NCI-H2029 treated with DMSO at 0.1 percent for 48 hours (cell line): ENCODE measurements at regions not wholly inside any gene's neighbourhood (a gene's known extent, or its start where the extent isn't known, plus 50 kb on each side); places are given as distances from the start of the nearest gene placed in this dataset.
A peak's percentile ranks its signal among the peaks of the same experiment; 100 is the strongest.
"Not testable (repeated sequence)": the region's sequence is repeated elsewhere in the genome, so short reads cannot be mapped to it uniquely, and the experiment has no call there.

Experiments used
- DNase-seq: peaks from one replicate; lab custom pipeline; 2025; lab: John Stamatoyannopoulos, UW

GRCh38 chr4:138616775-138617174 lies 374.6 kb upstream of the SLC7A11 start:
- no peak for DNase-seq

DNA sequence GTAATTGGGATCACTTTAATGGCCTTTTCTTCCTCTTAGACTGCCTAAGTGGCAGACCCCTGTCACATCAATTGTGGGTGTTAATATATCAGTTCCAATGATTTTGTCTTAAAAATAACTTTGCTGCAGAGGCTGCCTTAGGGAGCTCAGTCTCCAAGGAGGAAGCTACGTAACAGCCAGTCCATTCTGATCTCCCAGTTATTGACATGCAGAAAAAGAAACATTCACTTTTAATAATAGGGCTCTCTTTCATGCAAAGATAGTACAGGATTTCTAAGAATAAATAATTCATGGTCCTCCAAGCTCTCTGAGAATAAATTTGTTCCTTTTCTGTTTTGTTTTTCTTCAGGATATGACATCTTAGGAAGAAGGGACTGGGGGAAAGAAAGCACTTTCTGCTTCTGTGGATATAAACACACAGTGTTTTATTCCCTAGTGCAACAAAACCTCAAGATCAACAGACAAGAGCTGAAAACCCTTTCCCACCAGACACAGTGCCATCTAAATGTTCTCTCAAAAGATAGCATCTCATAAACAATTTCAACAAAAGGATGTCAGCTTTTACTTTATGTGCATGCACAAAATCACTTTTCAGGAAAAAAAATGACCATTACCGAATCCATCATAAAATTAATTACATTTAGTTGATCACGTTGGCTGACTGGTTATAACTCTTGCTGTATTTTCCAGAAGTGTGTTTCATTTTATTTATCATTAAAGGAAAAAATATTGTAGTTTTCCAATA lies 372.4 kb upstream of the SLC7A11 start:
- no peak for DNase-seq

GRCh38 chr4:138612428-138612827 lies 370.3 kb upstream of the SLC7A11 start:
- no peak for DNase-seq

- no peak for DNase-seq
These were observed 369.6 kb upstream of the SLC7A11 start for GRCh38 chr4:138611721-138612120.

DNA sequence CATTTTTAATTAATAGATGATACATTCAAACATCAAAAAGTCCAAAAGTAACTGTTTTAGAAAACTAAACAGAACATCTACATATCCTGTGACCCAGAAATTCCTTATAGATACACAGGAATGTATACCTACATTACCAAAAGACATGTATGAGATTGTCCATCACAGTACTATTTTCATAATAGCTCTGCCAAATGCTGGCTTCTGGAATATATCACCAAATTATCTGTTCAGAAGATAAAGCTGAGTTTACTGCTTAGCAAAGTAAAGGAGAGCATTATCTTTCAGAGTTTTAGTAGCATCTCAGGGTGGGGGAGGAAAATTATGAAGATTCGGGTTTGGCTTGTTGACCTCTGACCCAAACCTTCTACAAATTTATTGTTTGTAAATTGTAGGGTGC lies 368.9 kb upstream of the SLC7A11 start:
- no peak for DNase-seq

- no peak for DNase-seq
These were observed 367.8 kb upstream of the SLC7A11 start for GRCh38 chr4:138609943-138610350.

DNA sequence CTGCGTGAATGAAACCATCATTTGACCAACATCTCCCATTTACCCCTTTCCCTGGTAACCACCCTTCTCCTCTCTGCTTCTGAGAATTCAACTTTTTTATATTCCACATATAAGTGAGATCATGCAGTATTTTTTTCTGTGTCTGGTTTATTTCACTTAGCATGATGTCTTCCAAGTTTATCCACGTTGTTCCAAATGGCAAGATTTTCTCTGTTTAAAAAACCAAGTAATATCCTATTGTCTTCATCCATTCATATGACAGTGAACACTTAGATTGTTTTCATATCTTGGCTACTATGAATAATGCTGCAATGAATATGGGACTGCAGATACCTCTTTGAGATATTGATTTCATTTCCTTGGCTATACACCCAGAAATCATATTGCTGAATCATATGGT lies 362.4 kb upstream of the SLC7A11 start:
- DNase-seq, result no peak

DNA sequence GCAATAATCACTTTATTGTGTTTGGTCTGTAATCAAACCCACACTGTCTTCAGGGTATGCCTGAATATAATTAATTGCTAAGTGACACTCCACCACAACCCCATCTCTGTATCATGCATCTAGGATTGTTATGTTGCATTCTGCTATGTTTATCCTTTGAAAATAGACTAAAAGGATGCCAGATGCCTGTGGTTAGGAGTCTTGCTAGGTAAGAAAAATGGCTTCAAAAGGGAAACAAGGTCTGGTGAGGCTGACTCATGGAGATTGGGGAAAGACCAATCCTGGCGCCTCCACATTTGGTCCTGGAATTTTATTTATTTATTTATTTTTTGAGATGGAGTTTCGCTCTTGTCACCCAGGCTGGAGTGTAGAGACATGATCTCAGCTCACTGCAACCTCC lies 360.5 kb upstream of the SLC7A11 start:
- DNase-seq, result no peak

DNA sequence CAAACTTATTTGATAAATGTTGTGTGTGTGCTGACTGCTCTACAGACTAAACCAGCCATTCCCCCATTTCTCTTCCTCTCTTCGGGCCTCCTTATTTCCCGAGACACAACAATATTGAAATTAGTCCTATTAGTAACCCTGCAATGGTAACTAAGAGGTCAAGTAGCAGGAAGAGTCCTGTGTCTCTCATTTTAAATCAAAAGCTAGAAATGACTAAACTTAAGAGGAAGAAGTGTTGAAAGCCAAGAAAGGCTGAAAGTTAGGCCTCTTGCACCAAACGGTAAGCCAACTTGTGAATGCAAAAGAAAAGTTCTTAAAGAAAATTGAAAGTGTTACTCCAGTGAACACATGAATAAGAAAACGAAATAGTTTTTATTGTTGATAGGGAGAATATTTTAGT lies 357.8 kb upstream of the SLC7A11 start:
- DNase-seq, result no peak

- DNase-seq, result no peak
These were observed 356.1 kb upstream of the SLC7A11 start for GRCh38 chr4:138598226-138598625.

DNA sequence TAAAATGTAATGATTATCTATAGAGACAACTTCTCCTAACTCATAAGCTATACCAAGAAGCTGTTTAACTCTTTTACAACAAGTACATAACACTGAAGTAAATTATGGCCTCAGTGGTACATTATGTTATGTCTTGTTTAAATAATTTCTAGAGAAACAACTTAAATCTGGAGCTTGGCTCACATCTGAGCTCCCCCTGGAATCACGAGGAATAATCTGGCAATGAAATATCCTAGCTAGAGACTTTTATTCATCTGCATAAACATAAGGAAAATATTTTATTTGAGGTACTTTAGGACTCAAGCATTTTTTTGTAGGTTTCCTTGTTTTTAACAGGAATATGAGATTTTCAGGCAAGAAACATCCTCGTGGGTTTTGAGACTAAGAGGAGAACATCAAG lies 354.7 kb upstream of the SLC7A11 start:
- no peak for DNase-seq

DNA sequence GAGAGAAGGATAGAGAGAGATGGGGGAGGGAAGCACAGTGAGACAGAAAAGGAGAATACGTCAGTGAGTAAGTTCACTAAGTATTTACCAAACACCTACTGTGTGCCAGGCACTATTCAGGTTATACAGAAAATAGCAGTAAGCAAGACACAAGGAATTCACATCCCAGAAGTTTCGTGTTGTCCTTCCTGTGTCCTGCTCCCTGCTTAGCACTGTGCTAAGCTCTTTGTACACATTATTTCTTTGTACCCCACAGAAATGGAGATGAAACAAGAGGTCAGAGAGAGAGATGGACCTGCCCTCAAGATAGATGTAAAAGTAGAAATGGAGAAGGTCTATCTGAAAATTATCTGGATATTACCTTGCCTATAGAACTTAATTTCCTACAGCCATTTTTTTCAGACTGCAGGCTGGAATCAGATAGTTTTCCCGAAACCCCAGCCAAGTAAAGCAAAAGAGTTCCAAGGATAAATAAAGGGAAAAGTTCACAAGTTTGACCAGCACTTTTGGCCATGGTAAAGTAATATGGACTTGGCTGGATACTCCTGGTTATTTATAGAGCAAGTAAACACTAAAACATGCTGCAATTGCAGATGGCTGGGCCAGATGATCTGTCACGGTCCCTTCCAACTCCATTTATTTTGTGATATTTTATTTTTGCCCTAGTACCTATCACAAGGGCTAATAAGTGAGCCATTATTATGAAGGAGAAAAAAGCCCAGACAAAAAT lies 353.7 kb upstream of the SLC7A11 start:
- no peak for DNase-seq

DNA sequence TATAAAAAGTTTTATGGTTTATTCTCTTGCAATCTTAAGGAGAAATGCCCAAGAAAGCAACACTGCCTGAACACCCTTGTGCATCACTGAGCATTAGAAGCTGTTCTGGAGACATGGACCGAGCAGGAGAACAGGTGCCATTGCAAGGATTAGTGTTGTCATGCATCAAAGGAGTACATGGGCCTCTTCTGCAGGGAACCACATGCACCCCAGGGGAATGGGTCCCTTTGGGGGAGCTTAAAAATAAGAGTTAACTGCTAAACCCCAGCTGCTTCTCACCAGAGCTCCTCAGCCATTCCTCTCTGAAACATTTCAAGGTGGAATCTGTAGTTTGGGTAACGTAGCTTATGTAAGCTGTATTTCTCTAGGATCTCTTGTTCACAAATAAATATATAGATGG lies 353.0 kb upstream of the SLC7A11 start:
- DNase-seq, result no peak

DNA sequence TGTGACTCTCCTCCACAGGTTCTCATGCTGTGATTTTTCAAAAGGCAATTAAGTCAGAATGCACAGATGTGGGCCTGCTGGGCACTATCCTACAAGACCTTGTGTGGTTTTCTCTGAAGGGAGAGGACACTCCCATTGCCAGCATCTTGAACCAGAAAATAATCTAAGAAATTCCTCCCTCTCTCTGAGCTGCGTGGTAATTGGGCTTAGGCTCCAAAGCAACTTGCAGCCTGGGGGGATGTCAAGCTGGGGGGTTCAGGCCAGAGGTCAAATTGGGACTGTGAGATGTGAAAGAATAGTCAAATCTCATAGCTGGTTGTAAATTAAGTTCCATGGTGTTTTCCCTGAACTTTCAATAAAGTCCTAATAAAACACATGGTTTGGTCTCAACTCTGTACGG lies 350.6 kb upstream of the SLC7A11 start:
- no peak for DNase-seq

GRCh38 chr4:138591808-138592207 lies 349.7 kb upstream of the SLC7A11 start:
- DNase-seq, result no peak

- DNase-seq, result no peak
These were observed 346.4 kb upstream of the SLC7A11 start for GRCh38 chr4:138588501-138588900.

DNA sequence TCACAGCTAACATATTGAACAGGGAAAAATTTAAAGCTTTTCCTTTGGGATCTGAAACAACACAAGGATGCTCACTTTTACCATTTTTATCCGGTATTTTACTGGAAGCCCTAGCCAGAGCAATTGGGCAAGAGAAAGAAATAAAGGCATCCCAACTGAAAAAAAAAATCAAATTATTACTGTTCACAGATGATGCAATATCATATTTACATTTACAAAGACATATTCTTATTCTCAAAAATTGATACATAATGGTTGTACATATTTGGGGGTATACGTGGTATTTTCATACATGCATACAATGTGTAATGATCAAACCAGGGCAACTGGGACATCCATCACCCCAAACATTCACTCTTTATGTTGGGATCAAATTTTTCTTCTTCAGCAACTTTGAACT lies 337.0 kb upstream of the SLC7A11 start:
- no peak for DNase-seq

DNA sequence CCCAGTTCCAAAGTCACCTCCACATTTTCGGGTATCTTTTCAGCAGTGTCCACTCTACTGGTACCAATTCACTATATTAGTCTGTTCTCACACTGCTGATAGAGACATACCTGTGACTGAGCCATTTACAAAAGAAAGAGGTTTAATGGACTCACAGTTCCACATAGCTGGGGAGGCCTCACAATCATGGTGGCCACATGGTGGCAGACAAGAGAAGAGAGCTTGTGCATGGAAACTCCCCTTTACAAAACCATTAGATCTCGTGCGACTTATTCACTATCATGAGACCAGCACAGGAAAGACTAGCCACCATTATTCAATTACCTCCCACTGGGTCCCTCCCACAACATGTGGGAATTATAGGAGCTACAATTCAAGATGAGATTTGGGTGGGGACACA lies 335.7 kb upstream of the SLC7A11 start:
- not testable (repeated sequence) for DNase-seq

DNA sequence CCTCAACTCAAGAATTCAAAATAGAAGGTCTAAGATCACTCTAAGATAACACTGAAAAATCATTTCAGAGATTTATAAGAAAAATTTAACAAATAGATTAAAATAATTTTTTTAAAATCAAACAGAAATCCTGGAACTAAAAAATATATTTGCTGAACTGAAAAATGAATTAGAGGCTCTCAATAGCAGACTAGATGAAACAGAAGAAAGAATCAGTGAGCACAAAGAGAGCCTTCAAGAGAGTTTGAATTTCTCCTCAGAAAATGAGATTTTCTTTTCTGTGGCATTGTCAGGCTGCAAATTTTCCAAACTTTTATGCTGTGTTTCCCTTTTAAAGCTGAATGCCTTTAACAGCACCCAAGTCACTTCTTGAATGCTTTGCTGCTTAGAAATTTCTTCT lies 335.0 kb upstream of the SLC7A11 start:
- DNase-seq, result no peak

DNA sequence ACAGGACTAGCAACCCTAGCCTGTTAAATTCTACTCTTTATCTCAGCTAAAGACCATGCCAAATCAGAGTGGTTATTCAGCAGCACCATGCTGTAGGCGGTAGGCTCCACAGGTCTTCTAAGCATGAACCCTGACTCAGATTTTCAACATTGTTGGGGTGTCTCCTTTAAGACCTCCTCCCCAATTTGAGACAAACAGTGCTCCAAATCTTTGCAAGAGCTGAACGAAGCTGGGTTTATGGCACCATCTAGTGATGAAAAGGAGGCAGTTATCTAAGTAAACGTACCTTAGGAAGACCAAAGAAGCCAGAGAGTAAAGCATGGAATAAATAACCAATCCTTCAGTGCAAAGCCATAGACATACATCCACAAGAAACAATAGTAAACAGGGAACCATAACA lies 334.5 kb upstream of the SLC7A11 start:
- DNase-seq, result peak; percentile 21

- DNase-seq, result no peak
These were observed 331.1 kb upstream of the SLC7A11 start for GRCh38 chr4:138573246-138573645.

GRCh38 chr4:138572007-138572406 lies 329.9 kb upstream of the SLC7A11 start:
- no peak for DNase-seq

DNA sequence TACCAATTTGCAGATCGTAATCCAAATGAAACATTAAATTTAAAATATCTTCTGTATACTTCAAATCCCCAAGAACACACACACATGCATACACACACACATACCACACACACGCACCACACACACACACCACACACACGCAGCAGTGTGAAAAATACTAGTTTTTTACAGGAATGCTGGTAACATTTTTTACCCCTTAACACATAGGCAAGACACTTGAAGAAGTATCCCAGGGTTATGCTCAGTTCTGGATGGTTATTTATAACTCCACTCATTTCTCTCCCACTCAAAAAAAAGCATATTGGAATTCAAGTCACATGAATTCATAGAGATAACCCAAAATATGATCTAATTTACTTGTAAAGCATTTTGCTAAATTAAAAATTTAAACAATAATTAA lies 325.5 kb upstream of the SLC7A11 start:
- DNase-seq, result no peak

DNA sequence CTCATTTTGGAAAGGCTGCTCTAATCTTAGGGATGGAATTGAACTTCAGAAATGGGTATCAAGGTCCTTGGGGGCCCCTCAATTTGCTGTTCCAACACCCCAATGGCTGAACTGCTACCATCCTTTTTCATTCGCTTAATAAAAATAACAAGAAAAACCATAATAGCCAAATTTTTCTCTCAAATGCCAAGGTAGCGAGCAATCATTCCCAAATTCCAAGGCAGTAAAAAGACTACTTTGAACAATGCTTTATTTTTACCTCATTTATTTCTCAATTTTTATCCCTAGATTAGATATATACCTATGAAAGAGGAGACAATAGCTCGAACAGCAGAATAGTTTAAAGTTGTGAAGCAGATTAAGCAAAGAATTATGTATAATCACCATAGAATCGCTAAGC lies 323.4 kb upstream of the SLC7A11 start:
- no peak for DNase-seq
